GM12878 (cell line): ENCODE measurements at regions not wholly inside any gene's neighbourhood (a gene's known extent, or its start where the extent isn't known, plus 50 kb on each side); places are given as distances from the start of the nearest gene placed in this dataset.

Source experiments
- ATAC-seq: fragments of 200-7000 bp; cut with Tn5 transposase; 3 replicates; pipeline ENCODE4 v1.9.1; 2020; ENCODE audit warnings: mild to moderate bottlenecking, moderate library complexity
- BruUV-seq: library from RNA; stranded (reverse); fragments of 400-500 nt; replicated peaks from 2 replicates; lab custom pipeline; 2021; lab: Mats Ljungman, UMichigan
- CTCF ChIA-PET: fragments of 300-600 bp; sonication (Branson Sonifier 250); formaldehyde crosslinking; extraction: SDS; loops from one replicate; lab custom pipeline; 2021; ENCODE audit warnings: inconsistent platforms; lab: Yijun Ruan, JAX
- POLR2A ChIA-PET: fragments of 350-600 bp; formaldehyde crosslinking; extraction: SDS; loops from one replicate; lab custom pipeline; 2021; ENCODE audit warnings: inconsistent platforms; lab: Charles Lee
- RAD21 ChIA-PET: fragments of 300-600 bp; sonication (Branson Sonifier 250); formaldehyde crosslinking; loops from one replicate; lab custom pipeline; 2023; ENCODE audit warnings: antibody characterized with exemption; ENCODE audit not compliant: unreplicated experiment; lab: Charles Lee
- SMC1A ChIA-PET: fragments of 300-600 bp; sonication (Branson Sonifier 250); formaldehyde crosslinking; loops from one replicate; lab custom pipeline; 2023; ENCODE audit not compliant: unreplicated experiment, uncharacterized antibody; lab: Charles Lee
- DNase-seq: peaks from one replicate; pipeline ENCODE4 v3.0.0-alpha.2; 2011; ENCODE audit warnings: low read depth, low spot score
- FAIRE-seq: peaks from 3 replicates; lab custom pipeline; 2011; peaks lifted over from hg19 to GRCh38; lab: Jason Lieb, UNC
- H2AFZ ChIP-seq: 2 replicates; pipeline ENCODE4 v1.6.0; 2011; ENCODE audit warnings: low read depth, low read length, control low read depth; ENCODE audit not compliant: control insufficient read depth
- H3K27ac ChIP-seq: 2 replicates; pipeline ENCODE4 v1.5.1; 2011; ENCODE audit warnings: control low read depth; ENCODE audit not compliant: control insufficient read depth, insufficient read depth
- H3K27me3 ChIP-seq, 2 experiments: replicated peaks in 1 of 2; 2 replicates each; pipeline versions ENCODE4 v1.6.0 to v1.6.1; 2011; ENCODE audit warnings: low read length in 1 of 2; ENCODE audit not compliant: control insufficient read depth in 2 of 2, insufficient read depth in 2 of 2
- H3K36me3 ChIP-seq, 2 experiments: 2 replicates each; pipeline ENCODE4 v1.5.1; 2011; ENCODE audit warnings: low read length in 1 of 2; ENCODE audit not compliant: control insufficient read depth in 2 of 2, insufficient read depth in 2 of 2
- H3K4me1 ChIP-seq: 2 replicates; pipeline ENCODE4 v1.6.1; 2011; ENCODE audit warnings: mild to moderate bottlenecking, low read length, moderate library complexity, mixed read lengths; ENCODE audit not compliant: control insufficient read depth, insufficient read depth
- H3K4me2 ChIP-seq: 2 replicates; pipeline ENCODE4 v1.6.0; 2011; ENCODE audit warnings: control low read depth; ENCODE audit not compliant: control insufficient read depth, insufficient read depth
- H3K4me3 ChIP-seq: fragments of 200-600 bp; sonication (generic); 2 replicates; pipeline ENCODE4 v1.5.1; 2016
- H3K79me2 ChIP-seq: 2 replicates; pipeline ENCODE4 v1.6.0; 2011; ENCODE audit warnings: low read length; ENCODE audit not compliant: control insufficient read depth, insufficient read depth
- H3K9ac ChIP-seq: 2 replicates; pipeline ENCODE4 v1.8.0; 2011; ENCODE audit warnings: low read length, control low read depth, mixed read lengths; ENCODE audit not compliant: control insufficient read depth, insufficient read depth
- H3K9me3 ChIP-seq: replicated peaks from 3 replicates; pipeline ENCODE4 v1.5.1; 2011; ENCODE audit warnings: mild to moderate bottlenecking, low read length; ENCODE audit not compliant: control insufficient read depth, insufficient read depth
- H4K20me1 ChIP-seq: 2 replicates; pipeline ENCODE4 v1.6.0; 2011; ENCODE audit not compliant: control insufficient read depth, insufficient read depth
- ATF7 ChIP-seq: fragments of 450-650 bp; IDR thresholded peaks from 2 replicates; pipeline ENCODE4 v1.6.1; 2016; ENCODE audit warnings: low read depth, mild to moderate bottlenecking
- DPF2 ChIP-seq: fragments of 450-650 bp; IDR thresholded peaks from 2 replicates; pipeline ENCODE4 v1.6.1; 2017; ENCODE audit warnings: mild to moderate bottlenecking
- FOS ChIP-seq: IDR thresholded peaks from 3 replicates; pipeline ENCODE4 v1.6.1; 2011; ENCODE audit warnings: borderline replicate concordance; ENCODE audit not compliant: insufficient read length; ENCODE audit errors: extremely low read depth
- IRF5 ChIP-seq: fragments of 450-650 bp; IDR thresholded peaks from 2 replicates; pipeline ENCODE4 v1.6.1; 2017; ENCODE audit warnings: borderline replicate concordance
- NFIC ChIP-seq: IDR thresholded peaks from 2 replicates; pipeline ENCODE4 v1.6.1; 2012; ENCODE audit warnings: low read depth, mild to moderate bottlenecking, inconsistent platforms, low read length, moderate library complexity
- NFYB ChIP-seq: IDR thresholded peaks from 2 replicates; pipeline ENCODE4 v1.6.1; 2011; ENCODE audit warnings: low read depth, mild to moderate bottlenecking, low read length, improper control_type of control experiment, moderate library complexity; ENCODE audit not compliant: insufficient read depth
- NRF1 ChIP-seq: conservative IDR thresholded peaks from 2 replicates; pipeline ENCODE4 v1.6.1; 2011; ENCODE audit warnings: mild to moderate bottlenecking, low read depth, low read length, improper control_type of control experiment
- POLR2A ChIP-seq: IDR thresholded peaks from 2 replicates; pipeline ENCODE4 v1.6.1; 2011; ENCODE audit warnings: low read depth, mild to moderate bottlenecking, low read length
- POLR2AphosphoS5 ChIP-seq: IDR thresholded peaks from 2 replicates; pipeline ENCODE4 v1.6.1; 2011; ENCODE audit warnings: mild to moderate bottlenecking, low read length, inconsistent platforms
- RB1 ChIP-seq: fragments of 450-650 bp; formaldehyde crosslinking; IDR thresholded peaks from 2 replicates; pipeline ENCODE4 v1.6.1; 2017; ENCODE audit warnings: mild to moderate bottlenecking, borderline replicate concordance
- SIN3A ChIP-seq: IDR thresholded peaks from 2 replicates; pipeline ENCODE4 v1.6.1; 2012; ENCODE audit warnings: low read depth, low read length, improper control_type of control experiment
- SRF ChIP-seq, 2 experiments: IDR thresholded peaks; 2 replicates each; pipeline ENCODE4 v1.6.1; 2011; ENCODE audit warnings: low read depth in 2 of 2, low read length in 2 of 2, mild to moderate bottlenecking in 1 of 2, moderate library complexity in 1 of 2
- SUPT20H ChIP-seq: IDR thresholded peaks from 2 replicates; pipeline ENCODE4 v1.6.1; 2011; ENCODE audit warnings: low read depth, mild to moderate bottlenecking, low read length, moderate library complexity, borderline replicate concordance; ENCODE audit not compliant: control insufficient read depth
- TCF3 ChIP-seq: IDR thresholded peaks from 2 replicates; pipeline ENCODE4 v1.6.1; 2012; ENCODE audit warnings: low read depth, mild to moderate bottlenecking, low read length, borderline replicate concordance; ENCODE audit not compliant: insufficient read depth
- YBX1 ChIP-seq: fragments of 450-650 bp; IDR thresholded peaks from 2 replicates; pipeline ENCODE4 v1.6.1; 2016; ENCODE audit warnings: antibody characterized with exemption
- WGBS: methylation state at CpG from one replicate; pipeline ENCODE4 v1.1.6; 2016; ENCODE audit warnings: low lambda C conversion rate; ENCODE audit not compliant: insufficient replicate concordance, insufficient coverage; ENCODE audit errors: missing lambda C conversion rate; 5-methylcytosine and 5-hydroxymethylcytosine counted together
- in situ Hi-C: fragments of 300-500 bp; cut with MboI; formaldehyde crosslinking; loops from 9 replicates; pipeline ENCODE4 v1.14.3; 2018; ENCODE audit warnings: mixed read lengths
- intact Hi-C: fragments of 100-400 bp; cut with micrococcal nuclease; formaldehyde crosslinking; loops from one replicate; pipeline ENCODE4 v1.14.2; 2022; ENCODE audit not compliant: unreplicated experiment
- TF ChIP-seq, protein P1 (sequence below): IDR thresholded peaks from 2 replicates; pipeline ENCODE4 v1.6.1; 2011; ENCODE audit warnings: low read depth, low read length, improper control_type of control experiment, borderline replicate concordance

DNA sequence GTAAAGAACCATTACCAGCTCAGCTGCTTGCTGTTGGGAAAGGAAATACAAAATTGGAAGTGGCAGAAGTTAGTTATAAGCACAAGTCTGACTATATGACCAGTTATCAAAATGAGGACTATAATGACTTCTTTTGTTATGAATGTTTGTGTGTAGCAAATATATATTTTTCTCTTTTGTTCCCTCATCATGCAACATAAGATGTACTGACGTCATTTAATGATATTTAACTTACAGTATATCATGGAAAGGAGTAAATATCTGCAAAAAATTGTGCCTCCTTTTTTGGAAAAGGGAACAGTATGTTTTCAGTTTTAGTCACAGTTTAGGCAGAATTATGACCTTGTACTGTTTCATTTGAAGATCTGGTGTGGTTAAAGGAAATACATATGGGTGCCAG lies 356.3 kb upstream of the SLITRK5 start:
- Histone ChIP-seq H3K9me3 (no peaks in the 10 kb centered on the region), H3K4me2 (no peak overlapping the region), H2AFZ (no peak overlapping the region), H3K4me3 (no peak overlapping the region), H3K9ac (no peak overlapping the region), H3K36me3 (no peaks in the 10 kb centered on the region), H4K20me1 (no peaks in the 10 kb centered on the region), H3K27me3 (no peaks in the 10 kb centered on the region), H3K79me2 (no peaks in the 10 kb centered on the region), H3K27ac (no peak overlapping the region), H3K4me1 (no peaks in the 10 kb centered on the region)
- ATAC-seq (no peak), DNase-seq (no peak), FAIRE-seq (no peak)
- POLR2A ChIA-PET = no interaction called here
- intact Hi-C loops (no loop called here), in situ Hi-C loops (no loop called here)
- CTCF ChIA-PET = no interaction called here
- WGBS = 0% methylated on average over 1 of the region's 1 CpG
- RAD21 ChIA-PET = no interaction called here
- no TSS peak for BruUV-seq
- TF ChIP-seq NFYB (no peak), RB1 (no peak), FOS (no peak), ATF7 (0 out of 2 replicates have a peak, but pooled peaks have one; percentile 18), TCF3 (no peak)
- SMC1A ChIA-PET = interaction anchor here (0.7 kb wide), 1 partner anchor 262 kb away, joined by 4 read pairs; no protein-coding TSS in a partner anchor

DNA sequence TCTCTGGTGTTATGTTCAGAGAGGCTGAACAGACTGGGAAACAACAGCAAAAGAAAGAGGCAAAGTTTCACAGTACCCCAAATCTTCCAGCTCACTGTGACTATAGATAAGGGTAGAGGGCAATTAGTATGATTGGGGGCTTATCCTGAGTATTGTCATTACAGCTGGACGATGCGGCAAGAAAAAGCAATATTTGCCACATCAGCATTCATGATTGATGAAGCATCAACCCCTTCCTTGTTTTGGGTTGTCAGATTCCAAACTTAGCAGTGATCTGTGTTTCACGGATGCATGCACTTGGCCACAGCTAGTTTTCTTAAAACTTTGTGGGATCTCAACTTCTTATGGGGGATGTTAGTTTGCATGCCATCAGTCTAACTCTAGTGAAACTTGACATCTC lies 348.8 kb upstream of the SLITRK5 start:
- no peaks in the 10 kb centered on the region; the same call in 2 of the 3 replicates for H3K9me3 ChIP-seq
- no peak overlapping the region for H3K4me3 ChIP-seq
- RAD21 ChIA-PET = no interaction called here
- in situ Hi-C loops (no loop called here), intact Hi-C loops (no loop called here)
- 63% methylated on average over 3 of the region's 3 CpGs for WGBS
- SMC1A ChIA-PET = interaction anchor here (0.9 to 1.3 kb wide), 2 partner anchors 46 to 245 kb away, joined by 3 read pairs; no protein-coding TSS in a partner anchor
- TF ChIP-seq, protein P1, sequence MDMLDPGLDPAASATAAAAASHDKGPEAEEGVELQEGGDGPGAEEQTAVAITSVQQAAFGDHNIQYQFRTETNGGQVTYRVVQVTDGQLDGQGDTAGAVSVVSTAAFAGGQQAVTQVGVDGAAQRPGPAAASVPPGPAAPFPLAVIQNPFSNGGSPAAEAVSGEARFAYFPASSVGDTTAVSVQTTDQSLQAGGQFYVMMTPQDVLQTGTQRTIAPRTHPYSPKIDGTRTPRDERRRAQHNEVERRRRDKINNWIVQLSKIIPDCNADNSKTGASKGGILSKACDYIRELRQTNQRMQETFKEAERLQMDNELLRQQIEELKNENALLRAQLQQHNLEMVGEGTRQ = no peak
- no peak for TF ChIP-seq YBX1
- no peak for TF ChIP-seq NRF1
- TF ChIP-seq SRF (IDR thresholded peaks at IDR 0.05; ENCODE audit: low read depth in 2 of 2, low read length in 2 of 2) = no peak
- no peak for TF ChIP-seq POLR2AphosphoS5
- TF ChIP-seq POLR2A = no peak
- no peak for TF ChIP-seq DPF2
- no peak for TF ChIP-seq SUPT20H
- TF ChIP-seq SIN3A = no peak
- no peak for TF ChIP-seq NFIC
- TF ChIP-seq IRF5 = no peak
- CTCF ChIA-PET = no interaction called here
- POLR2A ChIA-PET = no interaction called here
- ATAC-seq = no peak
- H4K20me1 ChIP-seq = no peaks in the 10 kb centered on the region
- no peak for FAIRE-seq
- no peaks in the 10 kb centered on the region for H3K79me2 ChIP-seq
- BruUV-seq = no TSS peak
- no peaks in the 10 kb centered on the region for H3K36me3 ChIP-seq
- no peak overlapping the region for H2AFZ ChIP-seq
- H3K4me1 ChIP-seq = no peaks in the 10 kb centered on the region
- DNase-seq = no peak
- no peak overlapping the region for H3K9ac ChIP-seq
- H3K27ac ChIP-seq = no peak overlapping the region
- no peak overlapping the region for H3K4me2 ChIP-seq
- H3K27me3 ChIP-seq = no peaks in the 10 kb centered on the region
